Ovary (tissue), 7 donors: ENCODE measurements at regions not wholly inside any gene's neighbourhood (a gene's known extent, or its start where the extent isn't known, plus 50 kb on each side); places are given as distances from the start of the nearest gene placed in this dataset.

Experiments
- DNase-seq, 5 donors: peaks; one replicate each; pipeline ENCODE4 v3.0.0-alpha.2; 2019 to 2020
- H3K27ac ChIP-seq, 2 donors: fragments of 200-600 bp; one replicate each; pipeline versions ENCODE4 v1.5.1 to v1.8.0; 2019 to 2022
- H3K27me3 ChIP-seq: fragments of 200-600 bp; one replicate; pipeline ENCODE4 v1.8.0; 2022
- H3K36me3 ChIP-seq: fragments of 200-600 bp; sonication (generic); one replicate; pipeline ENCODE4 v1.5.1; 2019
- H3K4me1 ChIP-seq: one replicate; pipeline ENCODE4 v1.8.1; 2013; ENCODE audit warnings: mild to moderate bottlenecking, moderate library complexity; ENCODE audit not compliant: insufficient read depth
- H3K4me3 ChIP-seq: fragments of 200-600 bp; sonication (generic); one replicate; pipeline ENCODE4 v1.5.1; 2017
- H3K9me3 ChIP-seq, 2 donors: fragments of 200-600 bp in 1 of 2; sonication (generic) in 1 of 2; one replicate each; pipeline versions ENCODE4 v1.5.1 to v1.8.1; 2013 to 2019; ENCODE audit warnings: mild to moderate bottlenecking in 1 of 2, moderate library complexity in 1 of 2
- EP300 ChIP-seq: sonication (generic); formaldehyde crosslinking; IDR thresholded peaks from one replicate; pipeline ENCODE4 v1.6.1; 2017; ENCODE audit warnings: antibody characterized with exemption
- POLR2A ChIP-seq: fragments of 450-650 bp; IDR thresholded peaks from one replicate; pipeline ENCODE4 v1.6.1; 2017; ENCODE audit warnings: antibody characterized with exemption, mild to moderate bottlenecking, moderate library complexity
- WGBS, 3 donors: extraction: QIAGEN DNeasy Blood & Tissue Kit in 1 of 3; methylation state at CpG; one replicate each; pipeline versions ENCODE4 v1.1.5 to v1.1.7; 2013 to 2017; 5-methylcytosine and 5-hydroxymethylcytosine counted together
- intact Hi-C, 4 donors: fragments of 100-400 bp; cut with DNase I; formaldehyde crosslinking; loops; one replicate each; pipeline versions ENCODE4 v1.11.0 to v1.15.1; 2022 to 2023
- TF ChIP-seq, protein P1 (sequence below), 3 donors: fragments of 450-650 bp in 2 of 3; fragments of 200-600 bp in 1 of 3; IDR thresholded peaks; one replicate each; pipeline versions ENCODE4 v1.5.1 to v1.8.0; 2016 to 2022; ENCODE audit warnings: antibody characterized with exemption in 3 of 3, mild to moderate bottlenecking in 1 of 3
- donor health status: DM: no; HTN: no; CAD: no; lungs with moderate emphysema.
- donor health status: DM: no; HTN: no; CAD: no.
- donor health status: Bipolar disorder and iron deficiency.
- donor health status: DM: no; HTN: no; CAD: no.
- donor health status: DM: yes; HTN: yes; CAD: no.

DNA sequence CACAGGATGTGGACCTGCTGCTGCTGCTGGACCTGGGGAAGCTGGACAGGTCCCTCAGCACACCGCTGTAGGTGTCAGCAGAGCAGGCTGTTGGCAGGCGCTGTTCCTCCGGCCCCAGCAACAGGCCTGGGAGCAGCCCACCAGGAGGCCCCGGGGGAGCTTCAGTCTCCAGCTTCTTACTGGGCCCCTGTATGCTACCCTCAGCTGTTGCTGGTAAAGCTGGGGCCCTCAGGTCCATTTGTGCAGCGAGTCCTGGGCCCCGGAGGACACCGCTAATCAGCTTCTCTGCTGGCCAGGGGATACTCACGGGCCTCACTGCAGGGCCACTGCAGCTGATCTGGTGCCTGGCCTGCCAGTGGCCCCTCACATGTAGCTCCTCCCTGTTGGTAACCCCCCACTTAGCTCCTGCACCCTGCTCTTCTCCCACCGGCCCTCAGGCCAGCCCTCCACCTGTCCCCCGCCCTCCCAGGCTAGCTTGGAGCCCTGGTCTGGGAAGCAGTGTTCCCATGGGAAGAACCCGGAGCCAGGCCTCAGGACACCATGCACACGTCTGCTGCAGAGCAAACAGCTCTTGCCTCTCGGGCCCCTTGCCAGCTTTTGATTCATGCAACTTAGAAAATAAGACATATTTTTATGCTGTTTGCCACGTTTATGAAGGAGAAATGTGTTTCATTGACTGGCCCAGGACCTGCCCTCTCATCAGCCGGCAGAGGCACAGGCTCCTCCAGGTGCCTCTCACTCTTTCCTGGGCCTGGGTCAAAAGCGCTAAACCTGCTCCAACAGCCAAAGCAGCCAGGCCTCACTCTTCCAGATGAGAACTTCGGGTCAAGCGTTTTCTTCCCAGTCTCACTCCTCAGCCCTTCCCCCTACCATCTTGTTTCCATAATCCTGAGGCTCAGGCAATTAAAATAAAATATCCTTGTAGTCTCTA lies 61.0 kb upstream of the ADAMTS2 start:
- peak in 1 of 5 donors; percentile 50 for DNase-seq
- Histone ChIP-seq H3K36me3 (no peaks in the 10 kb centered on the region), H3K4me3 (no peak overlapping the region), H3K27me3 (no peaks in the 10 kb centered on the region), H3K27ac (no peak overlapping the region), H3K4me1 (peaks cover 4% of the 10 kb centered on the region), H3K9me3 (no peaks in the 10 kb centered on the region)
- TF ChIP-seq, protein P1, sequence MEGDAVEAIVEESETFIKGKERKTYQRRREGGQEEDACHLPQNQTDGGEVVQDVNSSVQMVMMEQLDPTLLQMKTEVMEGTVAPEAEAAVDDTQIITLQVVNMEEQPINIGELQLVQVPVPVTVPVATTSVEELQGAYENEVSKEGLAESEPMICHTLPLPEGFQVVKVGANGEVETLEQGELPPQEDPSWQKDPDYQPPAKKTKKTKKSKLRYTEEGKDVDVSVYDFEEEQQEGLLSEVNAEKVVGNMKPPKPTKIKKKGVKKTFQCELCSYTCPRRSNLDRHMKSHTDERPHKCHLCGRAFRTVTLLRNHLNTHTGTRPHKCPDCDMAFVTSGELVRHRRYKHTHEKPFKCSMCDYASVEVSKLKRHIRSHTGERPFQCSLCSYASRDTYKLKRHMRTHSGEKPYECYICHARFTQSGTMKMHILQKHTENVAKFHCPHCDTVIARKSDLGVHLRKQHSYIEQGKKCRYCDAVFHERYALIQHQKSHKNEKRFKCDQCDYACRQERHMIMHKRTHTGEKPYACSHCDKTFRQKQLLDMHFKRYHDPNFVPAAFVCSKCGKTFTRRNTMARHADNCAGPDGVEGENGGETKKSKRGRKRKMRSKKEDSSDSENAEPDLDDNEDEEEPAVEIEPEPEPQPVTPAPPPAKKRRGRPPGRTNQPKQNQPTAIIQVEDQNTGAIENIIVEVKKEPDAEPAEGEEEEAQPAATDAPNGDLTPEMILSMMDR (IDR thresholded peaks at IDR 0.05): no peak
- TF ChIP-seq POLR2A (no peak), EP300 (no peak)
- WGBS, 3 donors: 52 to 63% (median 58%) methylated on average over 16 to 18 of the region's 18 CpGs
- intact Hi-C loops: loop anchor here in 1 of 4 donors (10.0 kb wide), 1 partner anchor 241 kb away; no protein-coding TSS in a partner anchor

- Histone ChIP-seq H3K27me3 (no peaks in the 10 kb centered on the region), H3K4me1 (peaks cover 4% of the 10 kb centered on the region), H3K9me3 (peaks cover 0 to under 1% of the 10 kb centered on the region in 2 donors), H3K27ac (no peak overlapping the region), H3K4me3 (no peak overlapping the region), H3K36me3 (no peaks in the 10 kb centered on the region)
- WGBS, 3 donors: 86 to 92% (median 87%) methylated on average over 16 of the region's 16 CpGs
- DNase-seq: no peak
- TF ChIP-seq EP300: no peak
- TF ChIP-seq, protein P1 (IDR thresholded peaks at IDR 0.05): no peak
- no peak for TF ChIP-seq POLR2A
- intact Hi-C loops: loop anchor here in 1 of 4 donors (10.0 kb wide), 1 partner anchor 241 kb away; no protein-coding TSS in a partner anchor
Observed at GRCh38 chr5:179405426-179406030, 60.3 kb upstream of the ADAMTS2 start.

- H3K27ac ChIP-seq: no peak overlapping the region
- H3K36me3 ChIP-seq: no peaks in the 10 kb centered on the region
- intact Hi-C loops: loop anchor here in 1 of 4 donors (10.0 kb wide), 1 partner anchor 240 kb away; no protein-coding TSS in a partner anchor
- H3K27me3 ChIP-seq: no peaks in the 10 kb centered on the region
- 92 to 94% (median 93%) methylated on average over 2 of the region's 2 CpGs for WGBS, 3 donors
- peaks cover 0 to 5% of the 10 kb centered on the region in 2 donors for H3K9me3 ChIP-seq
- H3K4me3 ChIP-seq: no peak overlapping the region
- H3K4me1 ChIP-seq: peaks cover 4% of the 10 kb centered on the region
- DNase-seq: no peak
- no peak for TF ChIP-seq EP300
- TF ChIP-seq POLR2A: no peak
- TF ChIP-seq, protein P1 (IDR thresholded peaks at IDR 0.05): no peak
Observed at GRCh38 chr5:179405054-179405416, 59.8 kb upstream of the ADAMTS2 start.

GRCh38 chr5:179404321-179405053 lies 59.2 kb upstream of the ADAMTS2 start:
- DNase-seq: no peak
- 84 to 90% (median 88%) methylated on average over 6 of the region's 6 CpGs for WGBS, 3 donors
- Histone ChIP-seq H3K4me1 (peaks cover 4% of the 10 kb centered on the region), H3K36me3 (no peaks in the 10 kb centered on the region), H3K4me3 (no peak overlapping the region), H3K27me3 (no peaks in the 10 kb centered on the region), H3K27ac (no peak overlapping the region), H3K9me3 (peaks cover 0 to 5% of the 10 kb centered on the region in 2 donors)
- intact Hi-C loops: loop anchor here in 1 of 4 donors (10.0 kb wide), 1 partner anchor 240 kb away; no protein-coding TSS in a partner anchor
- no peak for TF ChIP-seq EP300
